Fibroblast of the aortic adventitia (primary cell): ENCODE measurements at regions not wholly inside any gene's neighbourhood (a gene's known extent, or its start where the extent isn't known, plus 50 kb on each side); places are given as distances from the start of the nearest gene placed in this dataset.
A peak's percentile ranks its signal among the peaks of the same experiment; 100 is the strongest.

Source experiments
- DNase-seq: peaks from one replicate; pipeline ENCODE4 v3.0.0-alpha.2; 2010; ENCODE audit warnings: low read depth
- H3K4me3 ChIP-seq: 2 replicates; pipeline ENCODE4 v1.5.1; 2011; ENCODE audit warnings: low read depth, mild to moderate bottlenecking, control low read depth, low read length, moderate library complexity
- CTCF ChIP-seq: IDR thresholded peaks from 2 replicates; pipeline ENCODE4 v1.5.1; 2011; ENCODE audit warnings: mild to moderate bottlenecking, low read length, control low read depth, inconsistent platforms; ENCODE audit not compliant: insufficient read depth

- H3K4me3 ChIP-seq = no peak overlapping the region
- DNase-seq = peak; percentile 26
- TF ChIP-seq CTCF = no peak
Measured at GRCh38 chr20:7352165-7352564, 584.7 kb downstream of the BMP2 start.

GRCh38 chr20:7355051-7355450 lies 585.2 kb downstream of the HAO1 start:
- H3K4me3 ChIP-seq = no peak overlapping the region
- no peak for TF ChIP-seq CTCF
- no peak for DNase-seq

DNA sequence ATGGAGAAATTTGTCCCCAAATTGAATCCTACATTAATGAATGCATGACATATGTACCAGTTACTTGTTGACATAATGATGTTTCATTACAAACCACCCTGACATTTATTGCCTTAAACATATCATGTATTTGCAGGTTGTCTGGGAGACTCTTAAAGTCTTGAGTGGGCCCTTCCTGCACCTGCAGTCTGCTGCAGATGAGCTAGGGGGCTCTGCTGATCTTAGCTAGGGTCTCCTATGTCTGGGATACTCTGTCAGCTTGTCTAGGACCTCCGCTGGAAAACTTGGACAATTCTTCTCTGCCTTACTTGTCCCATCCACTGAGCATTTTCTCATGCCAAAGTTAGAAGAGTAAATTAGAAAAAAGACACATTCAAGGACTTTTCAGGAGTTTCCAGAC lies 581.6 kb downstream of the HAO1 start:
- no peak for DNase-seq
- TF ChIP-seq CTCF = peak; percentile 8
- no peak overlapping the region for H3K4me3 ChIP-seq

DNA sequence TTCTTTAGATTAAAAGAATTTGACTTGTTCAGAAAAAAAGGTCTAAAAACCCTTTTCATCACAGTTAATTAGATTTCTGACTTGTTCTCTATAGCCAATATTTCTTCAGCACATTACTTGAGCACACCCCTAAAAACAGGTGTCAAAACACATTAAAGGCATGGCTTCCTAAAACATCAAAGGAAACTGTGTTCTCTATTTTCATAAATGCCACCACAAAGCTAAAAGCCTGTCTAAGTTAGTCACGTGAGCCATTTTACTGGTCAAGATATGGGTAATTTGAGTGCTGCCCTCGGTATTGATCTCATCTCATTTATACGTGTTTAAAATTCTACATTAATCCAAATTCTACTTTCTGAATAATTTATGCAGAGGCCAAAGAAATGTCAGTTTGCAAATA lies 580.5 kb downstream of the HAO1 start:
- DNase-seq = no peak
- H3K4me3 ChIP-seq = no peak overlapping the region
- no peak for TF ChIP-seq CTCF

- no peak for TF ChIP-seq CTCF
- no peak for DNase-seq
- no peak overlapping the region for H3K4me3 ChIP-seq
Measured at GRCh38 chr20:7361321-7361720, 578.9 kb downstream of the HAO1 start.

DNA sequence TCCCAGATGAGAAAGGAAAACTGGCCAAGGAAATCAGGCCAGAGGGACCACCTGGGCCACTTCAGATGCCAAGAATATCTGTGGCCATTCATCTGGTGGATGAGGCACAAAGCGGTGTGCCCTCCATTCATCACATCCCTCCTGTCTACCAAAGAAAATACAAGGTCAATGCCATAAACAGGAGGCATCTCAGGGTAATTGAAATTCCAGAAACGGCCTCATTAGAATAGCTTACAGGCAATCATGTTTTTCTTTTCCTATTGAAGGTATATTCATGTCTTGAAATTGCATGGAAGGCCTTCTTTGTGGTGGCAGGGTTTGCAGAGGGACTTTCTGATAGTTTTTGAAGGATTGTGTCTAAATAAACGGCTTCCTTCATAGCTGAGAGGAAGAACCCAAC lies 578.3 kb downstream of the HAO1 start:
- DNase-seq = no peak
- H3K4me3 ChIP-seq = no peak overlapping the region
- no peak for TF ChIP-seq CTCF

DNA sequence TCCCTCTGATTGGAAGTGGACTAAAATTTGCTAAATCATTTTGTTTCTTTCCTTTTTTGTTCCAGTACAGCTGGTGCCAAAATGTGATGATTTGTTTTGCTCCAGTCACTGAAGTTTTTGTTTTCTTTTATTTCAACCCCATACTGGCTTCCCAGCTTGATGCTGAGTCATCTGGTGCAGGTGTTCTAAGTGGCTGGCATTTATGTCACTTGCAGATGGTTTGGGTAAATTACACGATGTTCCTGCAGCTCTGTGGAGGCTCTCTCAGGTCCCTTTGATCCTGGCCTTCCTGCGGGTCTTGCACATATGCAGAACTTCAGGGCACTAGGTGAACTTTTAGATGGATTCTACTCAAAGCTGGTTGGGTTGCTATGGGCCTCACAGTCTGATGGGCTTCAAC lies 577.7 kb downstream of the HAO1 start:
- TF ChIP-seq CTCF = no peak
- H3K4me3 ChIP-seq = no peak overlapping the region
- no peak for DNase-seq
